Stimulated activated CD4-positive, alpha-beta T cell treated with anti-CD3 and anti-CD28 coated beads, TNF-alpha, amount 100 ng/mL, for 24 hours (primary cell): ENCODE measurements at regions not wholly inside any gene's neighbourhood (a gene's known extent, or its start where the extent isn't known, plus 50 kb on each side); places are given as distances from the start of the nearest gene placed in this dataset.

Experiments used
- DNase-seq, 3 experiments: peaks; one replicate each; pipeline ENCODE4 v3.0.0-alpha.2; 2020; ENCODE audit warnings: low read depth in 3 of 3

GRCh38 chr17:77429369-77429968, 288.7 kb downstream of the SEC14L1 start:
- no peak for DNase-seq

- DNase-seq: peak; percentile 69 to 86 (median 81)
Observed at GRCh38 chr17:77429969-77430752, 289.4 kb downstream of the SEC14L1 start.

GRCh38 chr17:77432034-77432661, 291.4 kb downstream of the SEC14L1 start:
- no peak for DNase-seq

DNA sequence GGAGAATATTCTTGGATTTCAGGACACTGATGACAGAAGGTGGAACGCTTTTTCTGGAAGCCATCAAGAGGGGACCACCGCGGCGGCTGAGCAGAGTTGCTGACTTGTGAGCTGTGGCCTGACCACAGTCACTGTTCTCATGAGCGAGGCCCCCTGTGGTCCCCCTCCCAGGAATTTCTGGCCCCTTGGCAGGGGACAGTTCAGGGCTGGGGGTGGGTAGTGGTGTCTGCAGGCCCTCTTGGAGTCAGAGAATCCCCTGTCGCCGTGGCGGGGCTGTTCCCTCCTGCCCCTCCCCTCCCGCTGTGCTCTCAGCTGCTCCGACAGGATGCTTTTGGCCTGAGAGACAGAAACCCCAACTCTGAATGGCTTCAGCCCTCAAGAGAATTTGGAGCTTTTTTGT, 292.0 kb downstream of the SEC14L1 start:
- DNase-seq: no peak

- no peak for DNase-seq
Observed at GRCh38 chr17:77433385-77434135, 292.8 kb downstream of the SEC14L1 start.

DNA sequence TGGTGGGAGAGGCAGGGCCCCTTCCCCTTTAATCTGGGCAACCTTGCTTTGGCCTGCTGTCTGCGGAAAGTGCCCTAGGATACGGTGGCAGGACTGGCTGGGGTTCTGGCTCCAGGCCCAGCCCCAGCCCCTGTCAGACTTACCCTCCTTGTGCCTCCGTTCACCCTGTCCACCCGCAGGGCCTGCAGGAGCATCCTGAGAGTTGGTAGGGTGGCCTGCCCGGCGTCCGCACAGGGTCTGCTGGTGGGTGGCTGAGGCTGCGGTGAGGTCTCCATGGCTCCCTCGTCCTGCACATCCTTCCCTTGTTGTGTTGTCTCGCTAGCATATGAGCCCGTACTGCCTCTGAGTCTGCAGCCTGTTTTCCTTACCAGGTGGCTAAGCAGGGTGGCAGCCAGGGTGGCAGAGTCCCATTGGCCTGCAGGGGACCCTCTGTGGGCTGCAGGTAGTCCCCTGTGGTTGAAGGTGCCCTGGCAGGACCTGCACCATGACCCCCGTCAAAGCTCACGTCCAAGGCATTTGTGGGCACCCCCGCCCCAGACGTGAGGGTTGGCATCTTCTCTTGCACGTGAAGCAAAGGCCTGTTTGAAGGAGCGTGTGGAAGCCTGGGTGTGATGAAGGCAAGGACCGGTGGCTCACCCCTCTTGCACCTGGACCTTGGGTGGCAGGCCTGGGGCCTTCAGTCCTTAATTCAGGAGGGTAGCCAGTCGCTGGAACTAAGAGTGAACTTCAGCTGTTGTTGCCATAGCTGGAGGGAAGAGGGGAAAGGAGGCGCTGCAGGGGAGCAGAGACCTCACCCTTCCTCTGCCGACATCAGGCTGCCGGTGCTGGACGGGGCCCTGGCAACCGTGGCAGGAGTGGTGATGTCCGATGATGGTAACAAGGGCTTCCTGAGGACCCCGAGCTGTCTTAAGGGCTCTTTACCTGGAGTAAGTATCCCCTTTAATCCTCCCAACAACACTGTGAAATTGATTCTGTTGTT, 293.7 kb downstream of the SEC14L1 start:
- DNase-seq: no peak

DNA sequence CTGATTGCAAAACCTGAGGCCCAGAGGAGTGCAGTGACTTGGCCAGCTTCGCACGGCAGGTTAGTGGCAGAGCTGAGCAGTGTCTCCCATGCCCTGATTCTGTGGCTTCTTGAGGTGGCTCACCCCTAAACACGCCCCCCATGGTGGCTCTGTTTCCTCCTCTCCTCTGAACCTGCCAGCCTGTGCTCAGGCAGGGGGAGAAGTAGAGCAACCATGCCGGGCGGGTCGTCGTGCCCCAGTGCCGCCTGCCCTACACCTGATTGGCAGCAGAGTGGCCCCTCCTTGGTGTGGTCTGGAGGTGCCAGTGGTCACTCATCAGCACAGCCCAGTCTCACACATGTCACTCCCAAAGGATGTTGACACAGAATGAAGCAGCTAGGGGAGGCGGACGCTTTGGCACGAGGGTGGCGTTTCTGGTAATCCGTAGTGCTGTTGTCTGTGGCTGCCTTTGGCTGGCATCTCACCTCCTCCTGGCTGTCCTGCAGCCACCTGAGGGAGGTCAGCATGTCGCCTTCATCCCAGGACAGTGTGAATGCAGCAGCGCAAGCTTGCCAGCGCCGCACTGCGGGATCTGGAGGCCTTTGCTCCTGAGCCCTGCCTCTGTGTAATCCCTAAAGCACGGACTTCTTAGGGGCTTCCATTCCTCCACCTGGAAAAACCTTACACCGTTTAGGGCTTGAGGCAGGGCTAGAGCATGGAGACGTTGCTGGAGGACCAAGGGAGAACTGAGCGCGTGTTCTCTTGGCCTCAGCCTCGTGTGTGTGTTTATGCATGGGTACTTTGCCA, 294.7 kb downstream of the SEC14L1 start:
- no peak for DNase-seq

GRCh38 chr17:77436058-77436442, 295.3 kb downstream of the SEC14L1 start:
- no peak for DNase-seq

- DNase-seq: no peak
Observed at GRCh38 chr17:77436481-77436880, 295.7 kb downstream of the SEC14L1 start.

GRCh38 chr17:77437017-77437416, 296.2 kb downstream of the SEC14L1 start:
- DNase-seq: no peak

GRCh38 chr17:77437747-77438146, 297.0 kb downstream of the SEC14L1 start:
- no peak for DNase-seq

DNA sequence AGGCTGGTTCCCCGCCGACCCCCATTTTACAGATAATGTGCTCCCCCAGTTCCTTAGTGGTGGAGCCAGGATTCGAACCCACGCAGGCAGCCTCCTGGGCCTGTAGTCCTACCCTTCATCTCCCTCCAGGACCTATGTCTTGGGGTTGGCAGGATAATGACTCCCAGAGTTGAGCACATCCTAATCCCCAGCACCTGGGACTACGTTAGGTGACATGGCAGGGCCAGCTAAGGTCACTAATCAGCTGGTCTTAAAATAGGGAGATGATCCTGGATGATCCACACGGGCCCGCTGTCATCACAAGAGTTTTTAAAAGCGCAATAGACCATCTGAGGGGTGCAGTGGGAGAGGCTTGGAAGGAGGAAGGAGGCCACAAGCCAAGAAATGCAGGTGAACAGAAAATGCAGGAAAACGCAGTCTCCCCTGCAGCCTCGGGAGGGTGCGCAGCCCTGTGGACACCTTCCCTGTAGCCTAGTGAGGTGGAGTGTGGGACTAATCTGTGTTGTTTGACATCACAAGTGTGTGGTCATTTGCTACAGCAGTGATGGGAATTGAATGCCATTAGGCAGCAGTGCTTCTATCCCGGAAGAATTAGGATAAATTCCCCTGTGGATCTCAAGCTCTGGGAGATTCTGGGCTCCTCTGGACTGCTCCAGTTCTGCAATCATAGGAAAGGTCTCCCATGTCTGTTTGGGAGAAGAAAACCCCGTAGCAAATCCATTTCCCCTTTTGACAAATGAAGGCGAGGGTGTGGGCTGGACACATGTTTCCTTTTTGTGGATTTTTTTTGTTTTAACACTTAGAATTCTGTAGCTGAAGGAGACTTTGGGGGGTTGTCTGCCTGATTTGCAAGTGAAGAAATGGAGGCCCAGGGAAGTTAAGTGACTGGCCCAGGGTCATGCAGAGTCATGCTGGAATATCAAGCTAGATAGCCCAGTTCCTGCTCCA, 297.7 kb downstream of the SEC14L1 start:
- DNase-seq: no peak

DNA sequence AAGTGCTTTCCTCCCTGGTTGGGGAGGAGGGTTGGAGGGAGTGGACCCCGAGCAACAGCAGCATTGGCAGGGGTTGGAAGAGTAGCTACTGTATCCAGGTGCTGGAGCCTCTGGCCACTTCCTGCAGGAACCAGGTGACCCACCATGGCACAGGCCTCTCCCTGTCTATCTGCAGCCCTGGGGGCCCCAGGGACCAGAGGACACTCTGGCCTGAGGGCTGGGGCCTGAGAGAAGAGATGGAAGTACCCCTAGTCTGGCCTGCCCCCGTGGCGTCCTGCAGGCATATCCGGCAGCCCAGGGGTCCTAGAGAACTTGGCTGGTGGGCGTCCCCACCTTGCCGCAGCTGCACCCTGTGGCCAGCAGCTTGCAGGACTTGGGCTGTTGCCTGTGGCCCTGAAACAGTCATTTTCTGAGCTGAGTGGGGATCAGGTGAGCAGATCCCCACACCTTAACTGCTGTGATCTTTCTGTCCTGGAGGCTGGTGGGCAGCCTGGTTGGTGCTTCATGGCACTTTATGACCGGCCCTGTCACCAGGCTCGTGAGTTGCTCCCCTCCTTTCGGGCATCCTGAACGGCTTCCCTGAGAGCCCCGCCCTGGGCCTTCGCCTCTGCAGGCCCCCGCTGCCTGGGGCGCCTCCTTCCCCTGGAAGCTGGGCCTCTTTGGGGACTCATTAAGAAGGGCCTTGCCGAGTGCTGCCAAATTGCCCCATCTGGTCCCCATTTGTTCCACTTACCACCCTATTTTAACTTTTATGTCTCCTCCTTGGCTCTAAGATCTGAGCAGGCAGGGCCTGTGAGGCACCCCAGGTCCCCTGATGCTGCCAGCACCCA, 298.6 kb downstream of the SEC14L1 start:
- DNase-seq: no peak

GRCh38 chr17:77440560-77440981, 299.8 kb downstream of the SEC14L1 start:
- no peak for DNase-seq

DNA sequence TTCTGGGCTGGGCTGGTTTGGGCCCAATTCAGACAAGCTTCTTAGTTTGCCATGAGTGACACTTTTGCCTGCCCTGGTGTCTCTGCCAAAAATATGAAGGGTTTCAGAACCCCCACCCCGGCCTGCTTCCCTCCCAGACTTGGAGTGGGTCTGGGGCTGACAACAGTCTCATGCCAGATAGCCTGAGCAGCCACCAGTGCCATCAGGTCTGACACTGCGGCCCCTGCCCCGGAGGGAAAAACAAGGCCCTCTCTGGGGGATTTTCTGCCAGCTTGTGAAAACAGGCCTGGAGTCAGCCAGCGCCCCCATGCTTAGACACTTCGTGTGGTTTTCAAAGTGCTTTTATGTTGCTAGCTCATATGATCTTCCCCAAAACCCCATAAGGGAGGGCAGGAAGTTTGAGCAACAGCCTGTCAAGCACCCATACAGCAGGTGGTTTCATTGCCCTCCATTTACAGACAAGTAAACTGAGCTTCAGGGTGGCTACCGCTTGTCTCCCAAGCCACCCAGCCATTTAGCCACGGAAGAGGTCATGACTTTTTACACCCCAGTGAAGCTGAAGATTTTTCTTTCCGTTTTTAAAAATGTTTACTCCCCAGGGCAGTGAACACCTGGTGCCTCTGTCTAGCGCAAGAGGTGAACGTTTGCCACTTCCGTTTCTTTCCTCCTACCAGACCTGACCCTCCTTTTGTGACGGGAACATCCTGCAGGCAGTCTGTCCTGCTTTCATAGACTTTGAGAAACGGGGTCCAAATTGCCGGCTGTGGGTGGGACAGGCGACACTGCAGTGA, 300.6 kb downstream of the SEC14L1 start:
- peak in 2 of 3 experiments; percentile 64 to 69 for DNase-seq

GRCh38 chr17:77441940-77442339, 301.2 kb downstream of the SEC14L1 start:
- DNase-seq: no peak

- no peak for DNase-seq
Observed at GRCh38 chr17:77442976-77443747, 302.4 kb downstream of the SEC14L1 start.
